ENCODE measurements at regions not wholly inside any gene's neighbourhood (a gene's known extent, or its start where the extent isn't known, plus 50 kb on each side); places are given as distances from the start of the nearest gene placed in this dataset.

- DNase-seq (ENCODE audit: low spot score), result no peak
Observed at GRCh38 chr16:35639233-35640205, 2180.1 kb downstream of the TP53TG3F start.

DNA sequence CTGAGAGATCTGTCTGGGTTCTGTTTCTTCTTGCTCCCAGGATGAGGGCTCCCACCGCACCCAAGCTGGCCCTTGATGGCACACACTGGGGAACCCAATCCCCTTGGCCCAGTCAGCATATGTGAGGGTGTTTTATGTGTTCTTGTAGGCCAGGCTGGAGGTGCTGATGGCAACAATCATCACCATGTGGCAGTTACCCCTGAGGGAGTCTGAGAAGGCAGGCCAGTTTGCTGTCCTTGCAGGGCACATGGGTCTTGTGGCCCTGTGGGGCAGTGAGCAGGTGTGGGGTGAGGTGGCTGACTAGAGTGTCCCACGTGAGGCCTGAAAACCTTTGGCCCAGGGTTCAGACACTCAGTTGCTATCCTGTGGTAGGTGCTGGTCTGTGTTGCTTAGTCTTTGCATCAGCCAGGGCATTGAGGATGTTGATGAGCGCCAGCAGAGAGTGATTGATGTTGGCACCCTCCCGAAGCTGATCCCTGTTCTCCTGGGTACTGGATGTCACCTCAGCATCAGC, 2183.0 kb downstream of the TP53TG3F start:
- no peak for DNase-seq (ENCODE audit: low spot score)

DNA sequence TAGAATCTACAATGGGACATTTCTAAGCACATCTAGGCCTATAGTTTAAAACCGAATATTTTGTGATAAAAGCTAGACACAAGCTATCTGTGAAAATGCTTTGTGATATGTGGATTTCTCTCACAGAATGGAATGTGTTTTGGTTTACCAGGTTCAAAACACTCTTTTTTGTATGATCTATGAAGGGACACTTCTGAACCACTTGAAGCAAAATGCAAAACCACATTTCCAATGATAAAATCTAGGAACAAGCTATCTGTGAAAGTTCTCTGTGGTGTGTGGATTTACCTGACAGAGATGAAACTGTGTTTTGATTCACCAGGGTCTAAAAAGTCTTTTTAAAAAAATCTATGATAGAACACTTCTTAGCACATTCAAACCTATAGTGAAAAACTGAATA, 2192.4 kb downstream of the TP53TG3F start:
- DNase-seq (ENCODE audit: low spot score), result no peak

- no peak for DNase-seq (ENCODE audit: low spot score)
Observed at GRCh38 chr16:35664091-35664693, 2204.8 kb downstream of the TP53TG3F start.

DNA sequence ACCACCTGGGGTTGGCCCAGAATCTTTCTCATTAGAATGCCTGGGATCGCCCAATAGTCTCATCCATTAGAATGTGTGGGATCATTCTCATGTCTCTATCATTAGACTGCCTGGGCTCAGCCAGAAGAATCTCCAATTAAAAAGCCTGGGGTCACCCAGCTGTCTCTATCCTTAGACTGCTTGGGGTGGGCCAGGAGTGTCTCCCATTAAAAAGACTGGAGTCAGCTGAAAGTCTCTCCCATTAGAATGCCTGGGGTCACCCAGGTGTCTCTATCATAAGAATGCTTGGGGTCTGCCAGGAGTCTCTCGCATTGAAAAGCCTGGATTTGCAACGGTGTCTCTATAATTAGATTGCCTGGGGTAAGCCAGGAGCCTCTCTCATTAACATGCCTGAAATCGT, 2225.7 kb downstream of the TP53TG3F start:
- DNase-seq (ENCODE audit: low spot score), result no peak

DNA sequence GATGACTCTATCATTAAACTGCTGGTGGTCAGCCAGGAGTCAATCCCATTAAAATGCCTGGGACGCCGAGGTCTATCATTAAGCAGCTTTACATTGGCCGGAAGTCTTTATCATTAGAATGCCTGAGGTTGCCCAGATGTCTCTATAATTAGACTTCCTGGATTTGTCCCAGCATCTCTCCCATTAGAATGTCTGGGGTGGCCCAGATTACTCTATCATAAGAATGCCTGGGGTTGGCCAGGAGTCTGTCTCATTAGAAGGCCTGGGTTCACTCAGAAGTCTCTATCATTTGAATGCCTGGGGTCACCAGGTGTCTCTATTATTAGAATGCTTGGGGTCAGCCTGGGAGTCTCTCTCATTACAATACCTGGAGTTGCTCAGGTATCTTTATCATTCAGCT, 2227.2 kb downstream of the TP53TG3F start:
- DNase-seq (ENCODE audit: low spot score), result no peak

DNA sequence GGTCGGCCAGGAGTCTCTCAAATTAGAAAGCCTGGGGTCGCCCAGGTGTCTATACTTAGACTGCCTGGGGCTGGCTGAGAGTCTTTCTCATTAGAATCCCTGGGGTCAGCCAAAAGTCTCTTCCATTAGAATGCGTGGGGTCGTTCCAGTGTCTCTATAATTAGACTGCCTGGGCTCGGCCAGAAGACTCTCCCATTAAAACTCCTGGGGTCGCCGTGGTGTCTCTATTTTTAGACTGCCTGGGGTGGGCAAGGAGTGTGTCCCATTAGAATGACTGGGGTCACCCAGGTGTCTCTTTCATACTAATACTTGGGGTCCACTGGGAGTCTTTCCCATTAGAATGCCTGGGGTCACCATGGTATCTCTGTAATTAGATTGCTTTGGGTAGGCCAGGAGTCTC, 2227.7 kb downstream of the TP53TG3F start:
- no peak for DNase-seq (ENCODE audit: low spot score)

GRCh38 chr16:35687781-35688180, 2228.4 kb downstream of the TP53TG3F start:
- DNase-seq (ENCODE audit: low spot score), result no peak

- DNase-seq (ENCODE audit: low spot score), result no peak
Observed at GRCh38 chr16:35689764-35690163, 2230.4 kb downstream of the TP53TG3F start.

- no peak for DNase-seq (ENCODE audit: low spot score)
Observed at GRCh38 chr16:35690413-35690812, 2231.0 kb downstream of the TP53TG3F start.

- DNase-seq (ENCODE audit: low spot score), result no peak
Observed at GRCh38 chr16:35691057-35691456, 2231.6 kb downstream of the TP53TG3F start.

- no peak for DNase-seq (ENCODE audit: low spot score)
Observed at GRCh38 chr16:35692824-35693223, 2233.4 kb downstream of the TP53TG3F start.

- DNase-seq (ENCODE audit: low spot score), result no peak
Observed at GRCh38 chr16:35706901-35707300, 2247.5 kb downstream of the TP53TG3F start.

DNA sequence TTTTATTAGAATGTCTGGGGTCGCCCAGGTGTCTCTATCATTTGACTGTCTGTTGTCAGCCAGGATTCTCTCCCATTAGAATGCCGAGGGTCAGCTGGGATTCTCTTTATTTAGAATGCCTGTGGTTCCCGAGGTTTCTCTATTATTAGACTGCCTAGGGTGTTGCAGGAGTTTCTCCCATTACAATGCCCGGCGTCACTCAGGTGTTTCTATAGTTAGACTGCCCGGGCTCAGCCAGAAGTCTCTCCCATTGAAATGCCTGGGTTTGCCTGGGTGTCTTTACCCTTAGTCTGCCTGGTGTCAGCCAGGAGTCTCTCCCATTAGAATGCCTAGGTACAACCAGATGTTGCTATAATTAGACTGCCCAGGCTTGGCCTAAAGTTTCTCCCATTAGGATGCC, 2252.0 kb downstream of the TP53TG3F start:
- DNase-seq (ENCODE audit: low spot score), result no peak

- no peak for DNase-seq (ENCODE audit: low spot score)
Observed at GRCh38 chr16:35711958-35712357, 2252.5 kb downstream of the TP53TG3F start.

- no peak for DNase-seq (ENCODE audit: low spot score)
Observed at GRCh38 chr16:35713762-35714650, 2254.6 kb downstream of the TP53TG3F start.

GRCh38 chr16:35714665-35715064, 2255.3 kb downstream of the TP53TG3F start:
- no peak for DNase-seq (ENCODE audit: low spot score)

DNA sequence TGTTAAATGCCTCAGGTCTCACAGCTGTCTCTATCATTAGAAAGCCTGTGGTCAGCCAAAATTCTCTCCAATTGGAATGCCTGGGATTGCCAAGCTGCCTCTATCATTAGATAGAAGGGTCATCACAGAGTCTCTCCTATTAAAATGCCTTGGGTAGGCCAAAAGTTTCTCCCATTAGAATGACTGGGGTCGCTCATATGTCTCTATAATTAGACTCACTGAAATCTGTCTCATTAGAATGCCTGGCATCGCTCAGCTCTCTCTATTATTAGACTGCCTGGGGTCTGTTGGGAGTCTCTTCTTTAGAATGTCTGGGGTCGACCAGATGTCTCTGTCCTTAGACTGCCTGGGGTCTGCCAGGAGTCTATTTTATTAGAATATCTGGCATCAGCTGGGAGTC, 2265.1 kb downstream of the TP53TG3F start:
- no peak for DNase-seq (ENCODE audit: low spot score)

DNA sequence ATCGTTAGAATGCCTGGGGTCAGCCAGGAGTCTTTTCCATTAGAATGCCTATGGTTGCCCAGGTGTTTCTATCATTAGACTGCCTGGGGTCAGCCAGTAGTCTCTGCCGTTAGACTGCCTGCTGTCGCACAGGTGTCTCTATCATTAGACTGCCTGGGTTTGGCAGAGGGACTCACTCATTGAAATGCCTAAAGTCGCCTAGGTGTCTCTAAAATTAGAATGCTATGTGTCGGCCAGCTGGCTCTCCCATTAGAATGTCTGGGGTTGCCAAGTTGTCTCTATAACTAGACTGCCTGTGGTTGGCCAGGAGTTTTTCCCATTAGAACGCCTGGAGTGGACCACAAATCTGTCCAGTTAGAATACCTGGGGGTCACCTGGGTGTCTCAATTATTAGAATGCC, 2266.5 kb downstream of the TP53TG3F start:
- no peak for DNase-seq (ENCODE audit: low spot score)

DNA sequence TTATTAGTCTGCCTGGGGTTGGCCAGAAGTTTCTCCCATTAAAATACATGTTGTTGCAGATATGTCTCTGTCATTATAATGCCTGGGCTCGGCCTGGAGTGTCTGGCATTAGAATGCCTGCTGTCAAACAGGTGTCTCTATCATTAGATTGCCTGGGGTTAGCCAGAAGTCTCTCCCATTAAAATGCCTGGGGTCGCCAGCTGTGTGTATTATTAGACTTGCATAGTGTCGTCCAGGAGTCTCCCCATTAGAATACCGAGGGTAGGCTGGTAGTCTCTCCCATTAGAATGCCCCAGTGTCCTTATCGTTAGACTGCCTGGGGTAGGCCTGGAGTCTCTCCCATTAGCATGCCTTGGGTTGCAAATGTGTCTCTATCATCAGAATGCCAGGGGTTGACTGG, 2270.8 kb downstream of the TP53TG3F start:
- DNase-seq (ENCODE audit: low spot score), result no peak

DNA sequence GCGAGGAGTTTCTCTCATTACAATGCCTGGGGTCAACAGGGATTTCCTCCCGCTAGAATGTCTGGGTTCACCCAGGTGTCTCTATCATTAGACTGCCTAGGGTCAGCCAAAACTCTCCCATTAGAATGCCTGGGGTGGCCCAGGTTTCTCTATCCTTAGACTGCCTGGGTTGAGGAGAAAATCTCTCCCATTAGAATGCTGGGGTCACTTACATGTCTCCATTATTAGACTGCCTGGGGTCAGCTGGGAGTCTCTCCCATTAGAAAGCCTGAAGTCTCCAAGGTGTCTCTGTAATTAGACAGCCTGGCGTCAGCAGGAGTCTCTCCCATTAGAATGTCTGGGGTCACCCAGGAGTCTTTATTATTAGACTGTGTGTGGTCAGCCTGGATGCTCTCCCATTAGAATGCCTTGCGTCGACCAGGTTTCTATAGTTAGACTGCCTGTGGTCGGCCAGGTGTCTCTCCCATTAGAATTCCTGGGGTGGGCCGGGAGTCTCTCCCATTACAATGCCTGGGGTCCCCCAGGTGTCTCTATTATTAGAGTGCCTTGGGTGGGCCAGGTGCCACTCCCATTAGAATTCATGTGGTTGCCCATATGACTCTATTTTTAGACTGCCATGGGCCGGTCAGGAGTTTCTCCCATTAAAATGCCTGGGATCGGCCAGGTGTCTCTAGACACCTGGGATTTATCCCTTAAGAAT, 2272.1 kb downstream of the TP53TG3F start:
- DNase-seq (ENCODE audit: low spot score), result no peak

All from globus pallidus (tissue), 1 donor.